NCI-H146 treated with DMSO at 0.1 percent for 48 hours (cell line): ENCODE measurements at regions not wholly inside any gene's neighbourhood (a gene's known extent, or its start where the extent isn't known, plus 50 kb on each side); places are given as distances from the start of the nearest gene placed in this dataset.

ENCODE experiments used
- DNase-seq: peaks from one replicate; lab custom pipeline; 2025; ENCODE audit not compliant: unreplicated experiment; lab: John Stamatoyannopoulos, UW

GRCh38 chr5:167863883-167864282 is 427.6 kb upstream of the WWC1 start:
- no peak for DNase-seq

GRCh38 chr5:167864801-167865200 is 426.6 kb upstream of the WWC1 start:
- DNase-seq, result no peak

GRCh38 chr5:167866797-167867196 is 424.6 kb upstream of the WWC1 start:
- DNase-seq, result no peak

GRCh38 chr5:167867281-167867680 is 424.2 kb upstream of the WWC1 start:
- no peak for DNase-seq

GRCh38 chr5:167869125-167869524 is 422.3 kb upstream of the WWC1 start:
- DNase-seq, result no peak

GRCh38 chr5:167870055-167870454 is 421.4 kb upstream of the WWC1 start:
- DNase-seq, result no peak

GRCh38 chr5:167871091-167871490 is 420.4 kb upstream of the WWC1 start:
- DNase-seq, result no peak

- DNase-seq, result no peak
These were observed 418.7 kb upstream of the WWC1 start for GRCh38 chr5:167872791-167873190.

- DNase-seq, result no peak
These were observed 414.2 kb upstream of the WWC1 start for GRCh38 chr5:167877114-167877722.

- DNase-seq, result no peak
These were observed 413.5 kb upstream of the WWC1 start for GRCh38 chr5:167877924-167878323.

GRCh38 chr5:167880420-167880819 is 411.0 kb upstream of the WWC1 start:
- DNase-seq, result no peak

GRCh38 chr5:167881041-167881440 is 410.4 kb upstream of the WWC1 start:
- no peak for DNase-seq

- DNase-seq, result no peak
These were observed 405.2 kb upstream of the WWC1 start for GRCh38 chr5:167886196-167886595.

GRCh38 chr5:167888393-167888792 is 403.1 kb upstream of the WWC1 start:
- no peak for DNase-seq

- DNase-seq, result no peak
These were observed 402.2 kb upstream of the WWC1 start for GRCh38 chr5:167889276-167889675.

GRCh38 chr5:167892352-167893115 is 398.9 kb upstream of the WWC1 start:
- no peak for DNase-seq

GRCh38 chr5:167893271-167893670 is 398.2 kb upstream of the WWC1 start:
- no peak for DNase-seq

GRCh38 chr5:167894631-167895472 is 396.6 kb upstream of the WWC1 start:
- no peak for DNase-seq

- DNase-seq, result no peak
These were observed 395.4 kb upstream of the WWC1 start for GRCh38 chr5:167895899-167896659.

- DNase-seq, result no peak
These were observed 394.6 kb upstream of the WWC1 start for GRCh38 chr5:167896814-167897213.

- no peak for DNase-seq
These were observed 394.1 kb upstream of the WWC1 start for GRCh38 chr5:167897371-167897770.
